ENCODE measurements at regions not wholly inside any gene's neighbourhood (a gene's known extent, or its start where the extent isn't known, plus 50 kb on each side); places are given as distances from the start of the nearest gene placed in this dataset.

- ATAC-seq (ENCODE audit: low FRiP score) (no peak), DNase-seq (ENCODE audit: low spot score) (no peak)
- TF ChIP-seq, protein P1, sequence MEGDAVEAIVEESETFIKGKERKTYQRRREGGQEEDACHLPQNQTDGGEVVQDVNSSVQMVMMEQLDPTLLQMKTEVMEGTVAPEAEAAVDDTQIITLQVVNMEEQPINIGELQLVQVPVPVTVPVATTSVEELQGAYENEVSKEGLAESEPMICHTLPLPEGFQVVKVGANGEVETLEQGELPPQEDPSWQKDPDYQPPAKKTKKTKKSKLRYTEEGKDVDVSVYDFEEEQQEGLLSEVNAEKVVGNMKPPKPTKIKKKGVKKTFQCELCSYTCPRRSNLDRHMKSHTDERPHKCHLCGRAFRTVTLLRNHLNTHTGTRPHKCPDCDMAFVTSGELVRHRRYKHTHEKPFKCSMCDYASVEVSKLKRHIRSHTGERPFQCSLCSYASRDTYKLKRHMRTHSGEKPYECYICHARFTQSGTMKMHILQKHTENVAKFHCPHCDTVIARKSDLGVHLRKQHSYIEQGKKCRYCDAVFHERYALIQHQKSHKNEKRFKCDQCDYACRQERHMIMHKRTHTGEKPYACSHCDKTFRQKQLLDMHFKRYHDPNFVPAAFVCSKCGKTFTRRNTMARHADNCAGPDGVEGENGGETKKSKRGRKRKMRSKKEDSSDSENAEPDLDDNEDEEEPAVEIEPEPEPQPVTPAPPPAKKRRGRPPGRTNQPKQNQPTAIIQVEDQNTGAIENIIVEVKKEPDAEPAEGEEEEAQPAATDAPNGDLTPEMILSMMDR (IDR thresholded peaks at IDR 0.05) = no peak
Observed at GRCh38 chr5:30752015-30752414, 441.5 kb upstream of the CDH6 start.

DNA sequence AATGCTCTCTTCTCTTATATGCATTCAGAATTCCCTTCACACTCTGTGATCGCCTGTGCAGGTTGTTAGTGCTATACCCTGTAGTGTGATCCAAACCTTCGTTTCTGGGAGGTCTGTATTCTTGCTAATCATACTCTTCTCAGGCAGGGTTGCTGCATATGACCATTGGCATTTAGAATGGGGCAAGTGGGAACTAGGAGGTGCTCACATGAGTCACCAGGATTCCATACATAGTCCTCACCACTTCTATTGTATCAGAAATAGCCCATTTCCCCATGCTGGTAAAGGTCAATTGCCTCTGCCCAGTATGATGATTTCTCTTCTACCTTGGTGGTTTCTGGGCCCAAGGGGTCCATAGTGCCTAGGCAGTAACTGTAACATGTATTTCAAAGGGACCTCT is 443.5 kb upstream of the CDH6 start:
- ATAC-seq (ENCODE audit: low FRiP score) (no peak), DNase-seq (ENCODE audit: low spot score) (no peak)
- TF ChIP-seq, protein P1 (IDR thresholded peaks at IDR 0.05) = no peak

GRCh38 chr5:30747412-30747811 is 446.1 kb upstream of the CDH6 start:
- TF ChIP-seq, protein P1 (IDR thresholded peaks at IDR 0.05) = no peak
- DNase-seq (ENCODE audit: low spot score) (no peak), ATAC-seq (ENCODE audit: low FRiP score) (no peak)

DNA sequence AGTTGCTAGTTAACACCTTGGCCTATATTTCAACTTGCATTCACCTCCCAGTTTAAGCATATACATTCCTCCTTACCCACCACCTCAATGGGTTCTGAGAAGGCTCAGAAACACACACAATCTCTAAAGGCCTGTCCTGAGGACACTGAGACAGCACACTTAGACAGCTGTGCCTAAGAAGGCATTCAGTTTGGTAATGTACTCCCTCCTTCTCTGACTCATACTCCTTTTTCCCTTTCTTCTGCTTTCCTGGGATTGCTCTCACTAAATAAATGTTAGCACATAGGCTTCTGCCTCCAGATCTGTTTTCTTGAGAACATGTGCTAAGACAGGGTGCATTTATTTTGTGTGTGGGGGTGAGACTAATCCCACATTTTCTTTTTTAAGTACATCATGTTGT is 456.8 kb upstream of the CDH6 start:
- TF ChIP-seq, protein P1 (IDR thresholded peaks at IDR 0.05) = no peak
- DNase-seq (ENCODE audit: low spot score) (no peak), ATAC-seq (ENCODE audit: low FRiP score) (peak; percentile 41)

DNA sequence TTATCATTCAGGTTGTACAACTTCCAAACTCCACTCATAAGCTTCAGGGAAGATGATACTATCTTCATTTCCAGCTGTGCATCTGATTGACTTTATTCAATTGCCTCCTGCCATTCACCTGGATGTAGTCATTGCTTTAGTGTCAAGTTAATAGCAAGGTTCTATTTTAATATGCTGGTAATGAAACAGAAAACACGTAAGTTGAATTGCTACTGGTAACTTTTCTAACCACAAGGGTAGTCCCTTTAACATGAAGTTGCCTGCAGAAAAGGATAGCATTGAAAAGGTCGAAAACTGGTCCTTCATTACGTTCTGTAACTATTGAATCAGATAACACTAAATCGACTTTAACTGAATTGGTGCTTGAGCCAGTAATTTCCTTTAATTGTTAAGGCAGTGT is 459.4 kb upstream of the CDH6 start:
- ATAC-seq (ENCODE audit: low FRiP score) = no peak
- TF ChIP-seq, protein P1 (IDR thresholded peaks at IDR 0.05) = no peak
- DNase-seq (ENCODE audit: low spot score) = no peak

DNA sequence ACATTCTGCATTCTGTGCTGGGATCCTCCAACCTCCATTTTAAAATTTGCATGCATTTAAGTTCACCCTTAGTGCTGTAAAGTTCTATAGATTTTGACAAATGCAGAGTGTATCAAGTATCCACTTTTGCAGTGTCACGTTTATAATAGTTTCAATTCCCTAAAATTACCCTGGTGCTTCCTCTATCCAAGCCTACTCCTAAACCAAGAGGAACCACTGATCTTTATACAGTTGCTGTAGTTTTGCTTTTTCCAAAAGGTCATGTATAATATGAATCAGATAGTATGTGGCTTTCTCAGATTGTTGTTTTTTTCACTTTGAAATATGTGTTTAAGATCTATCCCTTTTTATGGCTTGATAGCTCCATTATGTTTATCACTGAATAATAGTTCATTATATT is 468.4 kb upstream of the CDH6 start:
- DNase-seq (ENCODE audit: low spot score) = no peak
- TF ChIP-seq, protein P1 (IDR thresholded peaks at IDR 0.05) = no peak
- no peak for ATAC-seq (ENCODE audit: low FRiP score)

- no peak for ATAC-seq (ENCODE audit: low FRiP score)
- DNase-seq (ENCODE audit: low spot score) = no peak
- TF ChIP-seq, protein P1 (IDR thresholded peaks at IDR 0.05) = no peak
Observed at GRCh38 chr5:30698217-30698616, 495.3 kb upstream of the CDH6 start.
